ENCODE measurements at regions not wholly inside any gene's neighbourhood (a gene's known extent, or its start where the extent isn't known, plus 50 kb on each side); places are given as distances from the start of the nearest gene placed in this dataset.

GRCh38 chr1:103274886-103275285 lies 166.6 kb upstream of the COL11A1 start:
- TF ChIP-seq CTCF (IDR thresholded peaks at IDR 0.05; ENCODE audit: low read depth, low read length, poor library complexity, severe bottlenecking): no peak
- TF ChIP-seq EZH2phosphoT487 (IDR thresholded peaks at IDR 0.05; ENCODE audit: borderline replicate concordance, low read length): no peak
